HFFc6 (cell line): ENCODE measurements at regions not wholly inside any gene's neighbourhood (a gene's known extent, or its start where the extent isn't known, plus 50 kb on each side); places are given as distances from the start of the nearest gene placed in this dataset.

ENCODE experiments used
- DNase-seq: peaks from one replicate; pipeline ENCODE4 v3.0.0-alpha.2; 2018
- H3K27ac Mint-ChIP-seq: 2 replicates; pipeline ENCODE4 v1.8.0; 2020; ENCODE audit warnings: mild to moderate bottlenecking, mixed read lengths
- H3K27me3 Mint-ChIP-seq: 2 replicates; pipeline ENCODE4 v1.8.0; 2021; ENCODE audit warnings: mild to moderate bottlenecking, moderate library complexity, mixed read lengths; ENCODE audit not compliant: insufficient read depth
- H3K36me3 Mint-ChIP-seq: 2 replicates; pipeline ENCODE4 v1.8.0; 2021; ENCODE audit warnings: low read depth, mixed read lengths
- H3K4me1 Mint-ChIP-seq: 2 replicates; pipeline ENCODE4 v1.8.0; 2020; ENCODE audit warnings: low read depth, mixed read lengths
- H3K4me3 Mint-ChIP-seq: 2 replicates; pipeline ENCODE4 v1.8.0; 2020; ENCODE audit warnings: mild to moderate bottlenecking, moderate library complexity, mixed read lengths
- H3K9me3 Mint-ChIP-seq: 2 replicates; pipeline ENCODE4 v1.8.0; 2020; ENCODE audit warnings: mild to moderate bottlenecking, mixed read lengths
- TF ChIP-seq, protein P1 (sequence below): fragments of 200-600 bp; sonication (generic); IDR thresholded peaks from 2 replicates; pipeline ENCODE4 v1.5.0; 2021; ENCODE audit warnings: antibody characterized with exemption, mild to moderate bottlenecking

DNA sequence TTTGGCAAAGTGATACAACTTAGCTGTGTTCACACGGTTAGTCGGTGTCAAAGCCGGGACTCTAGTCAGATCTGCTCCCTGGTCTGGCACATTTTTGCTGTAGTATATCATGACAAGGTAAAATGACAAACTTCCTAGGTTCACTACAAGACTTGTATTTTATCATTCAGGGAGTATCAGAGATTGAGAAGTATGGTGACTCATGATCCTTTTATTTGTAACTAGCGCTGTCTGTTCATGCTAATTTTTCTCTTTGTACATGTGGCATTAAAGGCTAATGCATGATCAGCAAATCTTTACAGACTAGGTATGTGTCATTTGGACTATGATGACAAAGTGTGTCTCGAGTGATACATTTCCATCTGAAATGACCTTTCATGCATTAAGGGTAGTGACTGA, 326.7 kb downstream of the SIPA1L2 start:
- H3K4me1 Mint-ChIP-seq = no peaks in the 10 kb centered on the region
- H3K27ac Mint-ChIP-seq = no peak overlapping the region
- no peak overlapping the region for H3K4me3 Mint-ChIP-seq
- TF ChIP-seq, protein P1, sequence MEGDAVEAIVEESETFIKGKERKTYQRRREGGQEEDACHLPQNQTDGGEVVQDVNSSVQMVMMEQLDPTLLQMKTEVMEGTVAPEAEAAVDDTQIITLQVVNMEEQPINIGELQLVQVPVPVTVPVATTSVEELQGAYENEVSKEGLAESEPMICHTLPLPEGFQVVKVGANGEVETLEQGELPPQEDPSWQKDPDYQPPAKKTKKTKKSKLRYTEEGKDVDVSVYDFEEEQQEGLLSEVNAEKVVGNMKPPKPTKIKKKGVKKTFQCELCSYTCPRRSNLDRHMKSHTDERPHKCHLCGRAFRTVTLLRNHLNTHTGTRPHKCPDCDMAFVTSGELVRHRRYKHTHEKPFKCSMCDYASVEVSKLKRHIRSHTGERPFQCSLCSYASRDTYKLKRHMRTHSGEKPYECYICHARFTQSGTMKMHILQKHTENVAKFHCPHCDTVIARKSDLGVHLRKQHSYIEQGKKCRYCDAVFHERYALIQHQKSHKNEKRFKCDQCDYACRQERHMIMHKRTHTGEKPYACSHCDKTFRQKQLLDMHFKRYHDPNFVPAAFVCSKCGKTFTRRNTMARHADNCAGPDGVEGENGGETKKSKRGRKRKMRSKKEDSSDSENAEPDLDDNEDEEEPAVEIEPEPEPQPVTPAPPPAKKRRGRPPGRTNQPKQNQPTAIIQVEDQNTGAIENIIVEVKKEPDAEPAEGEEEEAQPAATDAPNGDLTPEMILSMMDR = no peak
- H3K27me3 Mint-ChIP-seq = peaks cover 2% of the 10 kb centered on the region
- DNase-seq = no peak
- no peaks in the 10 kb centered on the region for H3K36me3 Mint-ChIP-seq
- H3K9me3 Mint-ChIP-seq = peaks cover 45% of the 10 kb centered on the region

DNA sequence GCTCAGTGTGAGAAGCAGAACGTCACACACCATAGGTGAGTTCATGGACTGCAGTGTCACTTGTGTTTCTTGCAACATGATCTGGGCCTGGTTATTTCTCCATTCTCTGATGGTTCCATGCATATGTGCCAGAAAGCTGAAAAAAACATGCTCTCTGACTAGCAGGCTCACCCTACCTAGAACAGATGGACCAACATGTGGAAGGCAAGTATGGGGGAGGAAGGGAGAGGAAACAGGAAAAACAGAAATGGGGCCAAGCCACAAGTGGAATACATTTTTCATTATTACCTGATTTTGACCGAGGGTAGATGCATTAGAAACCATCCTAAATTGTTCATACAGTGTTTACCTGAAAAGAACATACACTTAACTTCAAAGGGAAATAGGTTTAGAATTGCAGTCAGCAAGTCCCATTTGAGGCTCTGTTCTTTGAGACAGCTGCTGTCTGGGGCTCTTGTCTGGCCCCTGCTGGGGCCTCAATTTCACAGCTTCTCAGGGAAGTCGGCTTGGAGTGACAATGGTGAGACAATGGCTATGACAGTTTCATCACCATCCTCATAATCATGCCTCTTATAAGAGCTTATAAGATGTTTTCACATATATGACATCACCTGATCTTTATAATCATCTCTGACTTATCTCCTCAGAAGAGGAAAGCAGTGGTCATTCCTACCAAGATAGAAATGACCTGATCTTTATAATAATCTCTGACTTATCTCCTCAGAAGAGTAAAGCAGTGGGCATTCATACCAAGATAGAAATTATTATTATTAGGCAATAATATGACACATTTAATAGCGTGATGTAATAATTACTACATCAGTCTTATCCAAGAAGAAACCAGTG, 327.3 kb downstream of the SIPA1L2 start:
- Mint-ChIP-seq H3K9me3 (peaks cover 41% of the 10 kb centered on the region), H3K27me3 (peaks cover 2% of the 10 kb centered on the region), H3K36me3 (no peaks in the 10 kb centered on the region), H3K27ac (no peak overlapping the region), H3K4me3 (no peak overlapping the region), H3K4me1 (no peaks in the 10 kb centered on the region)
- DNase-seq = no peak
- TF ChIP-seq, protein P1 = no peak

DNA sequence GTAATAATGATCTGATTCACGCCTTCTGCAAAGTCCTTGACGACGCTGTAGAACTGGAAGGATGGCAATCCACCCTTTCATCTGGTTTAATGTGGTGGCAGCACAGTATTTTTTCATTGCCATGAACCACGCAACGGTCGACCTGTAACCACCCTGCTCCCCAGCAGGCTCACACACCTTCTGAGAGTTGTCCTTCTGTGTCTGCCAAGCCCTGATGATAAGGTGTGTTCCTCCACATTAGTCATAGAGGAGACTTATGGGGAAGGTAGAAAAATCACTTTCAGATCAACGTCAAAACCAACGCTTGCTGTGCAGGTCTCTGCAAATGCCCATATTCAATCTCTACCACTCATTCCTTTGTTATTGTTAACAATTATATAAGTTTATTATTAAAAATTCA, 328.7 kb downstream of the SIPA1L2 start:
- peaks cover 54% of the 10 kb centered on the region for H3K9me3 Mint-ChIP-seq
- TF ChIP-seq, protein P1 = no peak
- H3K27ac Mint-ChIP-seq = no peak overlapping the region
- no peak overlapping the region for H3K4me3 Mint-ChIP-seq
- no peaks in the 10 kb centered on the region for H3K4me1 Mint-ChIP-seq
- DNase-seq = no peak
- peaks cover 2% of the 10 kb centered on the region for H3K27me3 Mint-ChIP-seq
- no peaks in the 10 kb centered on the region for H3K36me3 Mint-ChIP-seq

DNA sequence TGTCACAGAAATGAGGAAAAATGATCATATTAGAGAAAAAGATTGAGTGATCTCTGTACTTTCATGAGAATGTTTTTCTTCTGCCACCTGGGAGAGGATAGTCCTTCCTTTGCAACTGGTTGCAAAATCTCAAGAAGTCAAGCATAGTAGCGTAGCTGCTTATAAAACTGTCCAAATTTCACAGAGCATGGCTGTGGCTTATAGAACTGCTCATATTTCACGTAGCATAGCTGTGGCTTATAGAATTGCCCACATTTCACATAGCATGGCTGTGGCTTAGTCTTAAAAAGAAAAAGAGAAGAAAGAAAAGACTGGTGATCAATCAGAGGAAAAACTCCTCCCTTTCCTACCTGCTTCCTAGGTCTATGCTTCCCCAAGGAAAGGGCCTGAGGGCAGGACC, 329.5 kb downstream of the SIPA1L2 start:
- no peak for DNase-seq
- no peak overlapping the region for H3K4me3 Mint-ChIP-seq
- peaks cover 54% of the 10 kb centered on the region for H3K9me3 Mint-ChIP-seq
- no peaks in the 10 kb centered on the region; the same call in 1 of the 2 replicates for H3K27me3 Mint-ChIP-seq
- TF ChIP-seq, protein P1 = no peak
- no peak overlapping the region for H3K27ac Mint-ChIP-seq
- no peaks in the 10 kb centered on the region for H3K36me3 Mint-ChIP-seq
- H3K4me1 Mint-ChIP-seq = no peaks in the 10 kb centered on the region

DNA sequence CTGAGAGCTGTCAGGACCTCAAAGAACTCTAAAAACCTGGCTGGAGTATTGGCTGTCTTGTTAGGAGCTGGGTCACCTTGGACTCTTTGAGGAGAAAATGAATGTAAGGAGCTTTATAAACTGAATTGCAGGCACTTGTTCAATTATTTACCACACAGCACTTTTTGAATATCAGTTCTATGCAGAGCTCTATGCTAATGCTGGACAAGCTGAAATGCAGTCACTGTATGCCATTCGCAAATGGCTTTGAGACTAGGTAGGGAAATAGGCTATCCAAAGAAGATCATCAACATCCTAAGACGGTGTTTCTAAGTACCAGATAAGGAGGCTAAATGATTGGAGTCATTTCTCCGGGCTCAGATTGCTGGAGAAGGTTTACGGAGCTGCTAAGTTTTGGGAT, 333.5 kb downstream of the SIPA1L2 start:
- no peaks in the 10 kb centered on the region for H3K36me3 Mint-ChIP-seq
- no peak overlapping the region for H3K27ac Mint-ChIP-seq
- H3K4me3 Mint-ChIP-seq = no peak overlapping the region
- H3K27me3 Mint-ChIP-seq = no peaks in the 10 kb centered on the region; the same call in 1 of the 2 replicates
- TF ChIP-seq, protein P1 = no peak
- no peaks in the 10 kb centered on the region for H3K4me1 Mint-ChIP-seq
- no peak for DNase-seq
- H3K9me3 Mint-ChIP-seq = peaks cover 63% of the 10 kb centered on the region
